Uterus (tissue), 3 donors: ENCODE measurements at regions not wholly inside any gene's neighbourhood (a gene's known extent, or its start where the extent isn't known, plus 50 kb on each side); places are given as distances from the start of the nearest gene placed in this dataset.

Source experiments
- DNase-seq, 2 donors: peaks; one replicate each; pipeline ENCODE4 v3.0.0-alpha.2; 2019 to 2020
- H3K27ac ChIP-seq, 2 donors: fragments of 200-600 bp; sonication (generic); 1 replicate in 1 of 2; 2 replicates in 1 of 2; pipeline ENCODE4 v1.5.1; 2016 to 2018
- H3K27me3 ChIP-seq, 2 donors: fragments of 200-600 bp; sonication (generic); one replicate each; pipeline ENCODE4 v1.5.1; 2018 to 2019; ENCODE audit warnings: control low read depth in 1 of 2
- H3K36me3 ChIP-seq, 2 donors: fragments of 200-600 bp; sonication (generic); one replicate each; pipeline ENCODE4 v1.5.1; 2019; ENCODE audit warnings: control low read depth in 1 of 2
- H3K4me1 ChIP-seq, 2 donors: fragments of 200-600 bp; sonication (generic); one replicate each; pipeline ENCODE4 v1.5.1; 2018 to 2019; ENCODE audit warnings: control low read depth in 1 of 2
- H3K4me3 ChIP-seq, 2 donors: fragments of 200-600 bp; sonication (generic); 1 replicate in 1 of 2; 2 replicates in 1 of 2; pipeline ENCODE4 v1.5.1; 2018 to 2019; ENCODE audit warnings: mild to moderate bottlenecking in 1 of 2
- H3K9me3 ChIP-seq, 2 donors: fragments of 200-600 bp; sonication (generic); one replicate each; pipeline ENCODE4 v1.5.1; 2019; ENCODE audit warnings: control low read depth in 1 of 2
- POLR2A ChIP-seq, 2 donors: fragments of 450-650 bp; IDR thresholded peaks; one replicate each; pipeline ENCODE4 v1.6.1; 2016; ENCODE audit warnings: antibody characterized with exemption in 2 of 2, mild to moderate bottlenecking in 1 of 2, moderate library complexity in 1 of 2
- intact Hi-C: fragments of 100-400 bp; cut with DNase I; formaldehyde crosslinking; loops from one replicate; pipeline ENCODE4 v1.15.1; 2023; ENCODE audit warnings: low total_unique reads
- TF ChIP-seq, protein P1 (sequence below), 4 experiments: fragments of 200-600 bp in 2 of 4; fragments of 450-650 bp in 2 of 4; sonication (generic) in 2 of 4; IDR thresholded peaks; one replicate each; pipeline ENCODE4 v1.5.1; 2016 to 2019; ENCODE audit warnings: antibody characterized with exemption in 4 of 4, mild to moderate bottlenecking in 2 of 4, moderate library complexity in 1 of 4
- donor health status: DM: yes; HTN: yes; CAD: no.

DNA sequence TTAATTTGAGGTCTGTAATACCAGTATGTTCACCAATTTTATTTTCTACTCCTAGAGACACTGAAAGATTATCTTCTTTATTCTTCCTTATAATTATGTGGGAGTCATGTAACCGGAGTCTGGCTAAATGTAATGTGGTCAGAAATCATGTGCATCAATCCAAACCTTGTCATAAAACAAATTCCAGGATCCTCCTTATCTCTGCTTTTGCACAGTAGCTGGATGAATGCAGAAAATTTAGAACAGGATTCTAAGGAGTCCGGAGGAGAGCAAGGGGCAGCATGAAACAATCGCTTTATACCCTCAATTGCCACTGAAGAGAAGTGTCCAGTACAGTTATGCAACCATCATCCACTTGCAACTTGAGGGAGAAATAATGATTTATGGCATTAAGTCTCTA, 2674.7 kb upstream of the PCDH20 start:
- H3K4me1 ChIP-seq: no peaks in the 10 kb centered on the region
- TF ChIP-seq POLR2A (IDR thresholded peaks at IDR 0.05): no peak
- TF ChIP-seq, protein P1, sequence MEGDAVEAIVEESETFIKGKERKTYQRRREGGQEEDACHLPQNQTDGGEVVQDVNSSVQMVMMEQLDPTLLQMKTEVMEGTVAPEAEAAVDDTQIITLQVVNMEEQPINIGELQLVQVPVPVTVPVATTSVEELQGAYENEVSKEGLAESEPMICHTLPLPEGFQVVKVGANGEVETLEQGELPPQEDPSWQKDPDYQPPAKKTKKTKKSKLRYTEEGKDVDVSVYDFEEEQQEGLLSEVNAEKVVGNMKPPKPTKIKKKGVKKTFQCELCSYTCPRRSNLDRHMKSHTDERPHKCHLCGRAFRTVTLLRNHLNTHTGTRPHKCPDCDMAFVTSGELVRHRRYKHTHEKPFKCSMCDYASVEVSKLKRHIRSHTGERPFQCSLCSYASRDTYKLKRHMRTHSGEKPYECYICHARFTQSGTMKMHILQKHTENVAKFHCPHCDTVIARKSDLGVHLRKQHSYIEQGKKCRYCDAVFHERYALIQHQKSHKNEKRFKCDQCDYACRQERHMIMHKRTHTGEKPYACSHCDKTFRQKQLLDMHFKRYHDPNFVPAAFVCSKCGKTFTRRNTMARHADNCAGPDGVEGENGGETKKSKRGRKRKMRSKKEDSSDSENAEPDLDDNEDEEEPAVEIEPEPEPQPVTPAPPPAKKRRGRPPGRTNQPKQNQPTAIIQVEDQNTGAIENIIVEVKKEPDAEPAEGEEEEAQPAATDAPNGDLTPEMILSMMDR (IDR thresholded peaks at IDR 0.05): no peak
- H3K9me3 ChIP-seq: no peaks in the 10 kb centered on the region
- H3K27ac ChIP-seq: no peak overlapping the region
- no peak for DNase-seq
- no peak overlapping the region for H3K4me3 ChIP-seq
- intact Hi-C loops: no loop called here
- peaks cover 0 to 3% of the 10 kb centered on the region in 2 donors for H3K36me3 ChIP-seq
- H3K27me3 ChIP-seq: no peaks in the 10 kb centered on the region

DNA sequence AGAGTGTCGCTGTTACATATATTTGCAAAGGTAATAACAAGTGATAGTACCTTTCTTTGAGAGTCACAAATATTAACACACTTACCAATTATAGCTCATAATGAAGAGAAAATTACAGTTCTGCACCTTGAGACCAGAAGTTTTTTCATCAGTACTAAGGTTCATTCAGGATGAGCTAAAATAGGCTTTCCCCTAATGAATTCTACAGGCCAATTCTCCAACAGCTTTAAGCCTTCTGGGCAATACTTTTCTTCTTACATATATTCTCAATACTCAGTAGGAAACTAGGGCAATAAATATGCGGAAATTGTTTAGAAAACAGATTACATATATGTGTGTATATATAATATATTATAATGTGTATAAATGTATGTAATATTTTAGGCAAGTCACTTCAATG, 2672.8 kb upstream of the PCDH20 start:
- no peaks in the 10 kb centered on the region for H3K4me1 ChIP-seq
- DNase-seq: no peak
- H3K27ac ChIP-seq: no peak overlapping the region
- TF ChIP-seq, protein P1 (IDR thresholded peaks at IDR 0.05): no peak
- TF ChIP-seq POLR2A (IDR thresholded peaks at IDR 0.05): no peak
- H3K36me3 ChIP-seq: peaks cover 0 to 3% of the 10 kb centered on the region in 2 donors
- H3K27me3 ChIP-seq: no peaks in the 10 kb centered on the region
- no peak overlapping the region for H3K4me3 ChIP-seq
- no peaks in the 10 kb centered on the region for H3K9me3 ChIP-seq
- intact Hi-C loops: no loop called here

DNA sequence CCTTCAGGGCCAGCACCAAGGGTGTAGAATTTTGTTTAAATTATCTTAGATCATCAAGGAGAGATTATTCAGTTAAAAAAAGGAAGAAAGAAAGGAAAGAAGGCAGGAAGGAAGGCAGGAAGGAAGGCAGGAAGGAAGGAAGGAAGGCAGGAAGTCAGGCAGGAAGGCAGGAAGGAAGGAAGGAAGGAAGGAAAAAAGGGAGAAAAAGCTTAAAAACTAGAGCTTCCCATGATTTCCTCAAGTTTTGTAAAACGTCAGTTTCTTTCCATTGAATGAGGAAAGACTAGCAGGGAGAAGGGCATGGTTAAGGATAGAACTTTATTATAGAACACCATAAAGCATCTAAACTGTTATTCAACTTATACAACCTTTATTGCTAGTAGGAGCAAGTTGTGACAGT, 2672.0 kb upstream of the PCDH20 start:
- Histone ChIP-seq H3K27ac (no peak overlapping the region), H3K9me3 (no peaks in the 10 kb centered on the region), H3K36me3 (peaks cover 0 to 3% of the 10 kb centered on the region in 2 donors), H3K4me3 (no peak overlapping the region), H3K27me3 (no peaks in the 10 kb centered on the region), H3K4me1 (no peaks in the 10 kb centered on the region)
- no peak for DNase-seq
- TF ChIP-seq, protein P1 (IDR thresholded peaks at IDR 0.05): no peak
- TF ChIP-seq POLR2A (IDR thresholded peaks at IDR 0.05): no peak
- intact Hi-C loops: no loop called here

DNA sequence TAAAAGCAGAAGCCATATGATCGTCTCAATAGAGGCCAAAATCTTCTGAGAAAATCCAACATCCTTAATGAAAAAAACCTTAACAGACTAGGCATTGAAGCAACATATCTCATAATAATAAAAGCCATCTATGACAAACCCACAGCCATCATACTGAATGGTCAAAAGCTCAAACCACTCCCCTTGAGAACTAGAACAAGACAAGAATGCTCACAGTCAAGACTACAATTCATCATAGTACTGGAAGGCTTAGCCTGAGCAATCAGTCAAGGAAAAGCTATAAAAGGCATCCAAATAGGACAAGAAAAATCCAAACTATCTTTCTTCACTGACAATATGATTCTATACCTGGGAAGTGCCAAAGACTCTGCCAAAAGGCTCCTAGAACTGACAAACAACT, 2668.2 kb upstream of the PCDH20 start:
- intact Hi-C loops: no loop called here

DNA sequence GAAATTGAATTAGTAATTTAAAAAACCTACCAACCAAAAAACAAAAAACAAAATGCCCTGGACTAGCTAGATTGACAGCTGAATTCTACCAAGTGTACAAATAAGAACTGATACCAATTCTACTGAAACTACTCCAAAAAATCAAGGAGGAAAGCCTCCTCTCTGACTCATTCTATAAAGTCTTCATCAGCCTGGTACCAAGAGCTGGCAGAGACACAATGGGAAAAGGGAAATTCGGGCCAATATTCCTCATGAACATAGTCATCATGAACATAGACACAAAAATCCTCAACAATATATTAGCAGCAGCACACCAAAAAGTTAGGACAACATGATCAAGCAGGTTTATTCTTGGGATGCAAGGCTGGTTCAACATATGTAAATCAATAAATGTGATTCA, 2667.7 kb upstream of the PCDH20 start:
- no peaks in the 10 kb centered on the region for H3K9me3 ChIP-seq
- H3K4me1 ChIP-seq: no peaks in the 10 kb centered on the region
- H3K4me3 ChIP-seq: no peak overlapping the region
- intact Hi-C loops: no loop called here
- no peak for DNase-seq
- TF ChIP-seq, protein P1 (IDR thresholded peaks at IDR 0.05): no peak
- TF ChIP-seq POLR2A (IDR thresholded peaks at IDR 0.05): no peak
- no peak overlapping the region for H3K27ac ChIP-seq
- no peaks in the 10 kb centered on the region for H3K36me3 ChIP-seq
- H3K27me3 ChIP-seq: no peaks in the 10 kb centered on the region

More for the DNA sequence above, 2668.2 kb upstream of the PCDH20 start:
- no peak for TF ChIP-seq POLR2A (IDR thresholded peaks at IDR 0.05)
- TF ChIP-seq, protein P1 (IDR thresholded peaks at IDR 0.05): no peak
- Histone ChIP-seq H3K27me3 (no peaks in the 10 kb centered on the region), H3K36me3 (no peaks in the 10 kb centered on the region), H3K27ac (no peak overlapping the region), H3K4me1 (no peaks in the 10 kb centered on the region), H3K9me3 (no peaks in the 10 kb centered on the region), H3K4me3 (no peak overlapping the region)
- no peak for DNase-seq
